ENCODE measurements at regions not wholly inside any gene's neighbourhood (a gene's known extent, or its start where the extent isn't known, plus 50 kb on each side); places are given as distances from the start of the nearest gene placed in this dataset.

- TF ChIP-seq POLR2AphosphoS5 (IDR thresholded peaks at IDR 0.05): no peak
- TF ChIP-seq, protein P1, sequence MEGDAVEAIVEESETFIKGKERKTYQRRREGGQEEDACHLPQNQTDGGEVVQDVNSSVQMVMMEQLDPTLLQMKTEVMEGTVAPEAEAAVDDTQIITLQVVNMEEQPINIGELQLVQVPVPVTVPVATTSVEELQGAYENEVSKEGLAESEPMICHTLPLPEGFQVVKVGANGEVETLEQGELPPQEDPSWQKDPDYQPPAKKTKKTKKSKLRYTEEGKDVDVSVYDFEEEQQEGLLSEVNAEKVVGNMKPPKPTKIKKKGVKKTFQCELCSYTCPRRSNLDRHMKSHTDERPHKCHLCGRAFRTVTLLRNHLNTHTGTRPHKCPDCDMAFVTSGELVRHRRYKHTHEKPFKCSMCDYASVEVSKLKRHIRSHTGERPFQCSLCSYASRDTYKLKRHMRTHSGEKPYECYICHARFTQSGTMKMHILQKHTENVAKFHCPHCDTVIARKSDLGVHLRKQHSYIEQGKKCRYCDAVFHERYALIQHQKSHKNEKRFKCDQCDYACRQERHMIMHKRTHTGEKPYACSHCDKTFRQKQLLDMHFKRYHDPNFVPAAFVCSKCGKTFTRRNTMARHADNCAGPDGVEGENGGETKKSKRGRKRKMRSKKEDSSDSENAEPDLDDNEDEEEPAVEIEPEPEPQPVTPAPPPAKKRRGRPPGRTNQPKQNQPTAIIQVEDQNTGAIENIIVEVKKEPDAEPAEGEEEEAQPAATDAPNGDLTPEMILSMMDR (IDR thresholded peaks at IDR 0.05 in 8 of 11, conservative IDR thresholded peaks at IDR 0.05 in 3 of 11): no peak
Observed at GRCh38 chr22:49425356-49425755, 402.3 kb downstream of the BRD1 start.

All from spleen (tissue), 7 donors.